ENCODE measurements at regions not wholly inside any gene's neighbourhood (a gene's known extent, or its start where the extent isn't known, plus 50 kb on each side); places are given as distances from the start of the nearest gene placed in this dataset.

DNA sequence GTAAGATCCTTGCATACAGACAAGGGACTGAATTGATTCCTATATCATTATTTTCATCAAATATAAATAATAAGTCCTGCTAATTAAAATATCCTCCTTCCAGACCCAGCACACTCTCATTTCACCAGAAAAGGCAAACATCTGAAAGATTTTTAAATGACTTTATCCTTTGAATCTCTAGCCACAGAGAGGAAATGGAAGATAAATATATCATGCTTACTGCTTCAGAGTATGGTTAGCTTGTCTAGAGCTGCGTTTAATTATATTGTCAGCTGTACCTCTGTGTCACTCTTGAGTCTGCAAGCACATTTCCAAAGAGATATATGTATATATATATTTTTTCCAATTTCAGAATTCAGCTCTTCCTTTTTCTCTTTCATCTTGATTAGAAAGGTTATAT is 232.7 kb downstream of the TRIB2 start:
- no peak for TF ChIP-seq EZH2 (IDR thresholded peaks at IDR 0.05; ENCODE audit: low read length)
- TF ChIP-seq CTCF (optimal IDR thresholded peaks at IDR 0.05 in 1 of 3, IDR thresholded peaks at IDR 0.05 in 1 of 3, conservative IDR thresholded peaks at IDR 0.05 in 1 of 3; ENCODE audit: extremely low read depth in 1 of 3, insufficient read depth in 2 of 3, low read length in 3 of 3): no peak
- DNase-seq (ENCODE audit: low read depth, low spot score) (no peak), FAIRE-seq (no peak)
- Histone ChIP-seq H3K9ac (ENCODE audit: control insufficient read depth, extremely low read depth, insufficient read depth, low read length) (no peak overlapping the region), H4K20me1 (ENCODE audit: control insufficient read depth, extremely low read depth, insufficient read depth, low read length) (no peaks in the 10 kb centered on the region), H3K27me3 (ENCODE audit: control insufficient read depth, extremely low read depth, insufficient read depth, low read length) (no peaks in the 10 kb centered on the region), H2AFZ (ENCODE audit: control insufficient read depth, low read length) (no peak overlapping the region), H3K36me3 (ENCODE audit: control insufficient read depth in 2 of 2, extremely low read depth in 1 of 2, insufficient read depth in 2 of 2, low read length in 2 of 2) (no peaks in the 10 kb centered on the region), H3K27ac (ENCODE audit: control insufficient read depth, insufficient read depth, low read length) (no peak overlapping the region), H3K9me3 (ENCODE audit: control insufficient read depth, low read depth, low read length) (no peaks in the 10 kb centered on the region), H3K4me2 (ENCODE audit: control insufficient read depth, extremely low read depth, insufficient read depth, low read depth, low read length) (no peak overlapping the region), H3K79me2 (ENCODE audit: control insufficient read depth, insufficient read depth, low read length) (no peaks in the 10 kb centered on the region), H3K4me3 (ENCODE audit: control insufficient read depth in 2 of 3, extremely low read depth in 1 of 3, insufficient read depth in 2 of 3, low read depth in 1 of 3, low read length in 3 of 3) (no peak overlapping the region), H3K4me1 (ENCODE audit: control insufficient read depth, extremely low read depth, insufficient read depth, low read length) (peaks cover 21% of the 10 kb centered on the region), H3K9me1 (ENCODE audit: control insufficient read depth, extremely low read depth, insufficient read depth, low read length) (no peaks in the 10 kb centered on the region)
- dilution Hi-C loops (cut with MboI; ENCODE audit: extremely low pct_ligation_motif_present, low sequenced_read_pairs): no loop called here

DNA sequence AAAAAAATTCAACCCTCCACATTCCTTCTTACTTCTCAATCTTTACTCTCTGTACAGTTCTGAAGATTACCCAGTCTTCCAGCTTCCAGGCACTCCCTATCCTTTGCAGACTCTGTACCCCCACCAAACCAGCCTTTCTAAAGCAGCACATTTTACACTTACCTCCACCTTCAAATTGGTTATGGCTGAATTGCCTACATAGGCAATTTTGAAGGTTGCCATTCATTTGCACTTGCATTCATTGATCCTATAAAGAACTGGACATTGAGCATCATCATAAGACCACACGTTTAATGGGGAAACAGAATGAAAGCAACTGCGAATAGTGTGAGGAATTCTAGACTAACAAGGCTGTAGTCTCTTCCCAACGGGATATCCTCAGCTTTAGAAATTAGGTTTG is 233.4 kb downstream of the TRIB2 start:
- H3K27me3 ChIP-seq (ENCODE audit: control insufficient read depth, extremely low read depth, insufficient read depth, low read length): no peaks in the 10 kb centered on the region
- no peak overlapping the region for H2AFZ ChIP-seq (ENCODE audit: control insufficient read depth, low read length)
- H4K20me1 ChIP-seq (ENCODE audit: control insufficient read depth, extremely low read depth, insufficient read depth, low read length): no peaks in the 10 kb centered on the region
- H3K4me2 ChIP-seq (ENCODE audit: control insufficient read depth, extremely low read depth, insufficient read depth, low read depth, low read length): no peak overlapping the region
- no peak overlapping the region for H3K4me3 ChIP-seq (ENCODE audit: control insufficient read depth in 2 of 3, extremely low read depth in 1 of 3, insufficient read depth in 2 of 3, low read depth in 1 of 3, low read length in 3 of 3)
- no peak overlapping the region for H3K27ac ChIP-seq (ENCODE audit: control insufficient read depth, insufficient read depth, low read length)
- no peaks in the 10 kb centered on the region for H3K9me3 ChIP-seq (ENCODE audit: control insufficient read depth, low read depth, low read length)
- no peak for DNase-seq (ENCODE audit: low read depth, low spot score)
- TF ChIP-seq CTCF (optimal IDR thresholded peaks at IDR 0.05 in 1 of 3, IDR thresholded peaks at IDR 0.05 in 1 of 3, conservative IDR thresholded peaks at IDR 0.05 in 1 of 3; ENCODE audit: extremely low read depth in 1 of 3, insufficient read depth in 2 of 3, low read length in 3 of 3) (no peak), EZH2 (IDR thresholded peaks at IDR 0.05; ENCODE audit: low read length) (no peak)
- no peaks in the 10 kb centered on the region for H3K79me2 ChIP-seq (ENCODE audit: control insufficient read depth, insufficient read depth, low read length)
- peaks cover 21% of the 10 kb centered on the region for H3K4me1 ChIP-seq (ENCODE audit: control insufficient read depth, extremely low read depth, insufficient read depth, low read length)
- no peaks in the 10 kb centered on the region for H3K9me1 ChIP-seq (ENCODE audit: control insufficient read depth, extremely low read depth, insufficient read depth, low read length)
- dilution Hi-C loops (cut with MboI; ENCODE audit: extremely low pct_ligation_motif_present, low sequenced_read_pairs): no loop called here
- H3K9ac ChIP-seq (ENCODE audit: control insufficient read depth, extremely low read depth, insufficient read depth, low read length): no peak overlapping the region
- H3K36me3 ChIP-seq (ENCODE audit: control insufficient read depth in 2 of 2, extremely low read depth in 1 of 2, insufficient read depth in 2 of 2, low read length in 2 of 2): no peaks in the 10 kb centered on the region
- FAIRE-seq: peak; percentile 41
